ENCODE measurements at regions not wholly inside any gene's neighbourhood (a gene's known extent, or its start where the extent isn't known, plus 50 kb on each side); places are given as distances from the start of the nearest gene placed in this dataset.

GRCh38 chr5:136667789-136668188 is 302.4 kb upstream of the TRPC7 start:
- TF ChIP-seq SUZ12 (IDR thresholded peaks at IDR 0.05) (no peak), LEF1 (IDR thresholded peaks at IDR 0.05; ENCODE audit: borderline replicate concordance) (no peak), L3MBTL2 (conservative IDR thresholded peaks at IDR 0.05) (no peak), BHLHE40 (IDR thresholded peaks at IDR 0.05; ENCODE audit: borderline replicate concordance) (no peak)
